Upper lobe of left lung (tissue), 4 donors: ENCODE measurements at regions not wholly inside any gene's neighbourhood (a gene's known extent, or its start where the extent isn't known, plus 50 kb on each side); places are given as distances from the start of the nearest gene placed in this dataset.

Experiments used
- CTCF ChIP-seq, 6 experiments: fragments of 450-650 bp in 4 of 6; fragments of 200-600 bp in 2 of 6; sonication (generic) in 2 of 6; IDR thresholded peaks; one replicate each; pipeline ENCODE4 v1.5.1; 2016 to 2019; ENCODE audit warnings: antibody characterized with exemption in 6 of 6
- EP300 ChIP-seq, 4 donors: sonication (generic); formaldehyde crosslinking; IDR thresholded peaks; one replicate each; pipeline ENCODE4 v1.5.1; 2017; ENCODE audit warnings: antibody characterized with exemption in 4 of 4, control low read depth in 2 of 4
- POLR2A ChIP-seq, 4 donors: fragments of 450-650 bp; IDR thresholded peaks; one replicate each; pipeline ENCODE4 v1.5.1; 2016 to 2017; ENCODE audit warnings: antibody characterized with exemption in 4 of 4, mild to moderate bottlenecking in 2 of 4
- POLR2AphosphoS5 ChIP-seq, 2 donors: sonication (generic); formaldehyde crosslinking; IDR thresholded peaks; one replicate each; pipeline ENCODE4 v1.5.1; 2017; ENCODE audit warnings: antibody characterized with exemption in 2 of 2

DNA sequence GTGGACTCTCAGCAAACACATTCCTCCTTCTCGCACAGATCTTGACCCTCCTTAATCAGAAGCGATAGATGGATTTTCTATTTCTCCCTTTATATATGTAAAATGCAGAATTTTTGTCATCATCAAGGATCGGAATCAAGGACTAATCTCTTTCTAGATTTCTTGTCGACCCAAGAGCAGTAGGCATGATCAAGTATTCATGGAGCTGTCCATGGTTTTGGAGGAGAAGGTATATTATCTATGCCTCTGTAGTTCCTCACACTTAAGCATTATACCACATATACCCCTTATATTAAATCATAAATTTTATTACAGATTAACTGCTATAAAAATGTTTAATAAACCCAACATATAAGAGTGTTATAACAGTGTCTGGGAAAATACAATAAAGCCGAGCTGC, 886.8 kb downstream of the NLGN4X start:
- TF ChIP-seq CTCF (IDR thresholded peaks at IDR 0.05) (no peak), POLR2AphosphoS5 (IDR thresholded peaks at IDR 0.05) (no peak), POLR2A (IDR thresholded peaks at IDR 0.05) (no peak), EP300 (IDR thresholded peaks at IDR 0.05) (no peak)
